DMS79 treated with DMSO at 0.1 percent for 48 hours (cell line): ENCODE measurements at regions not wholly inside any gene's neighbourhood (a gene's known extent, or its start where the extent isn't known, plus 50 kb on each side); places are given as distances from the start of the nearest gene placed in this dataset.

Source experiments
- DNase-seq: peaks from one replicate; lab custom pipeline; 2025; lab: John Stamatoyannopoulos, UW

- no peak for DNase-seq
Observed at GRCh38 chr7:46440186-46440585, 519.1 kb upstream of the IGFBP3 start.

GRCh38 chr7:46432708-46433107, 511.6 kb upstream of the IGFBP3 start:
- no peak for DNase-seq

- DNase-seq = no peak
Observed at GRCh38 chr7:46428295-46428694, 507.2 kb upstream of the IGFBP3 start.

- DNase-seq = no peak
Observed at GRCh38 chr7:46424934-46425333, 503.9 kb upstream of the IGFBP3 start.

GRCh38 chr7:46421441-46422230, 500.6 kb upstream of the IGFBP3 start:
- DNase-seq = no peak

- DNase-seq = no peak
Observed at GRCh38 chr7:46414946-46415345, 493.9 kb upstream of the IGFBP3 start.

GRCh38 chr7:46411236-46411635, 490.2 kb upstream of the IGFBP3 start:
- no peak for DNase-seq

GRCh38 chr7:46407125-46407524, 486.1 kb upstream of the IGFBP3 start:
- DNase-seq = no peak

- no peak for DNase-seq
Observed at GRCh38 chr7:46397591-46397990, 476.5 kb upstream of the IGFBP3 start.

GRCh38 chr7:46396481-46396880, 475.4 kb upstream of the IGFBP3 start:
- no peak for DNase-seq

- DNase-seq = no peak
Observed at GRCh38 chr7:46393142-46393541, 472.1 kb upstream of the IGFBP3 start.

GRCh38 chr7:46391231-46392201, 470.4 kb upstream of the IGFBP3 start:
- DNase-seq = no peak

GRCh38 chr7:46390042-46390441, 469.0 kb upstream of the IGFBP3 start:
- DNase-seq = no peak

GRCh38 chr7:46389146-46389545, 468.1 kb upstream of the IGFBP3 start:
- no peak for DNase-seq

- DNase-seq = no peak
Observed at GRCh38 chr7:46387646-46388045, 466.6 kb upstream of the IGFBP3 start.

- no peak for DNase-seq
Observed at GRCh38 chr7:46386428-46387399, 465.6 kb upstream of the IGFBP3 start.

GRCh38 chr7:46385662-46386309, 464.7 kb upstream of the IGFBP3 start:
- DNase-seq = no peak

GRCh38 chr7:46383605-46384004, 462.5 kb upstream of the IGFBP3 start:
- no peak for DNase-seq

- DNase-seq = no peak
Observed at GRCh38 chr7:46369933-46370654, 449.0 kb upstream of the IGFBP3 start.

GRCh38 chr7:46368871-46369270, 447.8 kb upstream of the IGFBP3 start:
- DNase-seq = no peak

GRCh38 chr7:46366526-46366925, 445.5 kb upstream of the IGFBP3 start:
- no peak for DNase-seq
